Stomach (tissue), 8 donors: ENCODE measurements at regions not wholly inside any gene's neighbourhood (a gene's known extent, or its start where the extent isn't known, plus 50 kb on each side); places are given as distances from the start of the nearest gene placed in this dataset.

Source experiments
- DNase-seq, 2 donors: peaks; one replicate each; pipeline versions ENCODE4 v3.0.0 to v3.0.0-alpha.2; 2013 to 2019
- H3K27ac ChIP-seq, 5 donors: fragments of 200-600 bp in 4 of 5; sonication (generic) in 4 of 5; one replicate each; pipeline ENCODE4 v1.5.1; 2013 to 2019; ENCODE audit warnings: mild to moderate bottlenecking in 1 of 5, moderate library complexity in 1 of 5
- H3K27me3 ChIP-seq, 3 donors: fragments of 200-600 bp; sonication (generic); one replicate each; pipeline ENCODE4 v1.5.1; 2017 to 2019; ENCODE audit warnings: mixed run types in 1 of 3
- H3K36me3 ChIP-seq, 4 donors: fragments of 200-600 bp; sonication (generic); 1 replicate in 3 of 4; 2 replicates in 1 of 4; pipeline ENCODE4 v1.5.1; 2016 to 2019
- H3K4me1 ChIP-seq, 4 donors: fragments of 200-600 bp; sonication (generic); one replicate each; pipeline ENCODE4 v1.5.1; 2016 to 2019
- H3K4me3 ChIP-seq, 4 donors: fragments of 200-600 bp; sonication (generic) in 3 of 4; one replicate each; pipeline ENCODE4 v1.5.1; 2016 to 2019; ENCODE audit warnings: mild to moderate bottlenecking in 1 of 4
- H3K9me3 ChIP-seq, 4 donors: fragments of 200-600 bp; sonication (generic); one replicate each; pipeline ENCODE4 v1.5.1; 2016 to 2019
- EP300 ChIP-seq: sonication (generic); formaldehyde crosslinking; IDR thresholded peaks from one replicate; pipeline ENCODE4 v1.6.1; 2017; ENCODE audit warnings: antibody characterized with exemption
- POLR2A ChIP-seq, 4 donors: fragments of 450-650 bp; IDR thresholded peaks; one replicate each; pipeline ENCODE4 v1.6.1; 2016; ENCODE audit warnings: antibody characterized with exemption in 4 of 4, control low read depth in 2 of 4, mild to moderate bottlenecking in 1 of 4, moderate library complexity in 1 of 4
- POLR2AphosphoS5 ChIP-seq, 3 donors: sonication (generic); formaldehyde crosslinking; IDR thresholded peaks; one replicate each; pipeline ENCODE4 v1.6.1; 2016; ENCODE audit warnings: antibody characterized with exemption in 3 of 3
- WGBS, 5 donors: extraction: QIAGEN DNeasy Blood & Tissue Kit in 3 of 5; methylation state at CpG; one replicate each; pipeline versions ENCODE4 v1.1.5 to v1.1.7; 2013 to 2018; 5-methylcytosine and 5-hydroxymethylcytosine counted together
- intact Hi-C: fragments of 100-400 bp; cut with DNase I; formaldehyde crosslinking; loops from one replicate; pipeline ENCODE4 v1.15.1; 2023; ENCODE audit warnings: low total_unique reads
- TF ChIP-seq, protein P1 (sequence below), 7 experiments: fragments of 450-650 bp in 4 of 7; fragments of 200-600 bp in 3 of 7; sonication (generic) in 3 of 7; IDR thresholded peaks; one replicate each; pipeline ENCODE4 v1.5.1; 2016 to 2019; ENCODE audit warnings: antibody characterized with exemption in 7 of 7, control low read depth in 2 of 7, mild to moderate bottlenecking in 1 of 7
- donor health status: healthy with polysubstance abuse.
- donor health status: Bipolar disorder and iron deficiency.
- donor health status: healthy.

DNA sequence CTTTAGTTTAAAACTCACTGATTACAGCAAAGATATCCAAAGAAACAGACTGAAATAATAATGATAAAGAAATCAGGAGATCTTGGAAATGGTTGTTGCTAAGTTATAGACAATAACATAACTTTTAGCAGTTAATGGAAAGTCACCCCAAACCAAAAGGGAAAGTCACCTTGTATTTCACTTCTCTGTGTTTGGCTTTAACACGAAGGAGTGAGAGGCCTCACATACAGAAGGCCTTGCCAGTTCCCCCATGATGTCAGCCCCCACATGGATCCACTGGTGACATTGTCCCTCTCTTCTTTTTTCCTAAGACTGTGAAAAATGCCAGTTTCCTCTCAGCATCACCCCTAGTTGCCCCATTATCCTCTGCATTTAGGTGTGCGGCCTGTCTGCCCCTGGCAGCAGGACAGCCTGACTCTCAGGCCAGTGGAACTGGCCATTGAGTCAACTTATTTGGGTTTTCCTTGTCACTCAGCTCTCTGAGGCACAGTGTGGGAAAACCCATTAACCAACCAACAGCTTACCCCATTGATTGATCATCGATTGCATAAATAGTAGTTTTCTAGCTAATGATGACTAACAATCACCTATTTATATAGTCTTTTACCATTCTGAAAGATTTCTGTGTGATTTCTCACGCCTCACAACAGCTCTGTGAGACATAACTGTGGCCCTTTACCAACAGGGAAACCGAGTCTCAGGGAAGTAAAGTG is 308.1 kb downstream of the PTTG2 start:
- 87 to 95% (median 94%) methylated on average over 5 of the region's 5 CpGs for WGBS, 5 donors
- Histone ChIP-seq H3K27ac (no peak overlapping the region), H3K27me3 (no peaks in the 10 kb centered on the region), H3K4me1 (no peaks in the 10 kb centered on the region), H3K36me3 (no peaks in the 10 kb centered on the region), H3K9me3 (no peaks in the 10 kb centered on the region), H3K4me3 (no peak overlapping the region)
- TF ChIP-seq POLR2A (IDR thresholded peaks at IDR 0.05) (no peak), POLR2AphosphoS5 (IDR thresholded peaks at IDR 0.05) (no peak), EP300 (no peak)
- TF ChIP-seq, protein P1, sequence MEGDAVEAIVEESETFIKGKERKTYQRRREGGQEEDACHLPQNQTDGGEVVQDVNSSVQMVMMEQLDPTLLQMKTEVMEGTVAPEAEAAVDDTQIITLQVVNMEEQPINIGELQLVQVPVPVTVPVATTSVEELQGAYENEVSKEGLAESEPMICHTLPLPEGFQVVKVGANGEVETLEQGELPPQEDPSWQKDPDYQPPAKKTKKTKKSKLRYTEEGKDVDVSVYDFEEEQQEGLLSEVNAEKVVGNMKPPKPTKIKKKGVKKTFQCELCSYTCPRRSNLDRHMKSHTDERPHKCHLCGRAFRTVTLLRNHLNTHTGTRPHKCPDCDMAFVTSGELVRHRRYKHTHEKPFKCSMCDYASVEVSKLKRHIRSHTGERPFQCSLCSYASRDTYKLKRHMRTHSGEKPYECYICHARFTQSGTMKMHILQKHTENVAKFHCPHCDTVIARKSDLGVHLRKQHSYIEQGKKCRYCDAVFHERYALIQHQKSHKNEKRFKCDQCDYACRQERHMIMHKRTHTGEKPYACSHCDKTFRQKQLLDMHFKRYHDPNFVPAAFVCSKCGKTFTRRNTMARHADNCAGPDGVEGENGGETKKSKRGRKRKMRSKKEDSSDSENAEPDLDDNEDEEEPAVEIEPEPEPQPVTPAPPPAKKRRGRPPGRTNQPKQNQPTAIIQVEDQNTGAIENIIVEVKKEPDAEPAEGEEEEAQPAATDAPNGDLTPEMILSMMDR (IDR thresholded peaks at IDR 0.05), result no peak
- no peak for DNase-seq
- intact Hi-C loops, result no loop called here

GRCh38 chr4:38268837-38269236 is 308.6 kb downstream of the PTTG2 start:
- Histone ChIP-seq H3K4me1 (no peaks in the 10 kb centered on the region), H3K4me3 (no peak overlapping the region), H3K27ac (no peak overlapping the region), H3K36me3 (no peaks in the 10 kb centered on the region), H3K9me3 (no peaks in the 10 kb centered on the region), H3K27me3 (no peaks in the 10 kb centered on the region)
- TF ChIP-seq EP300 (no peak), POLR2A (IDR thresholded peaks at IDR 0.05) (no peak)
- intact Hi-C loops, result no loop called here
- DNase-seq, result no peak
- WGBS, 5 donors, result 85 to 100% (median 88%) methylated on average over 1 of the region's 1 CpG

GRCh38 chr4:38273407-38273806 is 313.2 kb downstream of the PTTG2 start:
- no peaks in the 10 kb centered on the region for H3K27me3 ChIP-seq
- TF ChIP-seq POLR2AphosphoS5 (IDR thresholded peaks at IDR 0.05), result no peak
- no peaks in the 10 kb centered on the region for H3K9me3 ChIP-seq
- no peaks in the 10 kb centered on the region for H3K4me1 ChIP-seq
- H3K36me3 ChIP-seq, result no peaks in the 10 kb centered on the region
- no peak overlapping the region for H3K27ac ChIP-seq
- intact Hi-C loops, result no loop called here
- no peak overlapping the region for H3K4me3 ChIP-seq
- DNase-seq, result no peak

GRCh38 chr4:38275331-38276100 is 315.3 kb downstream of the PTTG2 start:
- TF ChIP-seq POLR2AphosphoS5 (IDR thresholded peaks at IDR 0.05), result no peak
- TF ChIP-seq, protein P1 (IDR thresholded peaks at IDR 0.05), result no peak
- no peak for TF ChIP-seq EP300
- no peak for TF ChIP-seq POLR2A (IDR thresholded peaks at IDR 0.05)
- Histone ChIP-seq H3K9me3 (no peaks in the 10 kb centered on the region), H3K27ac (peak overlapping the region in 1 of 5 donors; percentile 8), H3K4me1 (peaks cover 0 to 12% (median 8%) of the 10 kb centered on the region in 4 donors), H3K4me3 (no peak overlapping the region), H3K27me3 (no peaks in the 10 kb centered on the region), H3K36me3 (no peaks in the 10 kb centered on the region)
- intact Hi-C loops, result no loop called here
- 74 to 89% (median 86%) methylated on average over 5 of the region's 5 CpGs for WGBS, 5 donors
- DNase-seq, result peak in 1 of 2 donors; percentile 55

- intact Hi-C loops, result no loop called here
- Histone ChIP-seq H3K4me1 (peaks cover 0 to 25% (median 14%) of the 10 kb centered on the region in 4 donors), H3K27ac (no peak overlapping the region)
These were observed 318.1 kb downstream of the PTTG2 start for GRCh38 chr4:38278255-38278654.

More at GRCh38 chr4:38278255-38278654, 318.1 kb downstream of the PTTG2 start:
- Histone ChIP-seq H3K36me3 (no peaks in the 10 kb centered on the region), H3K9me3 (no peaks in the 10 kb centered on the region), H3K27me3 (no peaks in the 10 kb centered on the region), H3K4me3 (no peak overlapping the region)
- DNase-seq, result no peak
- 70 to 94% (median 75%) methylated on average over 2 to 4 of the region's 4 CpGs for WGBS, 5 donors
- TF ChIP-seq EP300 (no peak), POLR2AphosphoS5 (IDR thresholded peaks at IDR 0.05) (no peak), POLR2A (IDR thresholded peaks at IDR 0.05) (no peak)
- TF ChIP-seq, protein P1 (IDR thresholded peaks at IDR 0.05), result no peak
